CD4-positive, alpha-beta T cell treated with Interleukin-21 for 1 hour (primary cell): ENCODE measurements at regions not wholly inside any gene's neighbourhood (a gene's known extent, or its start where the extent isn't known, plus 50 kb on each side); places are given as distances from the start of the nearest gene placed in this dataset.

Experiments
- DNase-seq: peaks from one replicate; pipeline ENCODE4 v3.0.0-alpha.2; 2020

DNA sequence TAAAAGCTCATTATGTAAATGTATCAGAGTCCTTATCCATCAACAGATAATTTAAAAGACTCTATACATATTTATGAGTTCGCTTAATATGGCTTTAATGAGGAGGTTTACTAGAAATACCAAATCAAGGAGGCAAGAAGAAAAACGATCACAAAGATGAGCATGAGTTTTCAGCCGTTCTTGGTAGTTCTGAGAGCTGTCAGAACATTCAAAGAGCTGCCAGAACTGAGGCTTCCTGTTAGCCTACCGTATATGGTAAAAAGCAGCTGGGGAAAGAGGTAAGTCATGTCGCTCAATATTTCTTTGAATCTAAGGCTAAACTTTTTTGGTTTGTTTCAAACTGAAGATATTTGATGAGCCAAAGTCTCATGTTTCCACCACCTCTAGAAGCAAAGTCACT lies 115.3 kb upstream of the PLXNC1 start:
- DNase-seq: peak; percentile 29

DNA sequence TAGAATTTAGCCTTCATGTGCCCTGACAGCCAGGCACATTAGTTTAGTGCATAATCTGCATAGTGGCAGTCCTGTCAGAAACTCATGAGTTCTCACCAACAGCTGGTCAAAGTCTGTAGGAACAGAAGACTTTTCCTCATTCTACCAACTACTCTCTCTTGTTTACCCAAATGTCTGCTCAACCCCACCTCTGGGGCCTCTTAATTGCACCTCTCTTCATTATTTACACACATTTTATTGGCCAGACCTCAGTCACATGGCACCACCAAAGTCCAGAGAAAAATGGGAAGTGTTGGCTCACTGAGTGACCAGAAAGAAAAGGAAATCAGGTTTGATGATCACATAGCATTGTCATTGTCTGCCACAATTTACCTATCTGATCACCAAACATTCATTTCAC lies 114.6 kb upstream of the PLXNC1 start:
- no peak for DNase-seq

DNA sequence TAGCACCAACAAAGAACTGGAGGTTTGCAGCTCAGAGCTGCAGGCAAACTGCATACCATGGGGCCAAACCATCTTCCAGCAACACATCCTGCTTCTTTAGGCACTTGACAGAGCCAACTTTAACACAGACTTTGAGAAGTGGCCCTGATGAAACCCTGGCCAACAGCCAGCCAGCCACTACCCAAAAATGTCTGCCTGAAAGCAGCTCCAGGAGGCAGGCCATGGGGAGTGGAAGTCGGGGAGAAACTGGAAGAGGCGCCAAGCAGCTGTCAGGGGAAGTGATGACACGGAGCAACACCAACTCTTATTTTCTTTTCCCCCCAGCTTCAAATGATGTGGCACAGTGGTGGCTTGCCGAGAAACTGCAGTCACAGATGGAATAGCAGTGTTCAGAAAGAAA lies 110.9 kb upstream of the PLXNC1 start:
- DNase-seq: no peak

DNA sequence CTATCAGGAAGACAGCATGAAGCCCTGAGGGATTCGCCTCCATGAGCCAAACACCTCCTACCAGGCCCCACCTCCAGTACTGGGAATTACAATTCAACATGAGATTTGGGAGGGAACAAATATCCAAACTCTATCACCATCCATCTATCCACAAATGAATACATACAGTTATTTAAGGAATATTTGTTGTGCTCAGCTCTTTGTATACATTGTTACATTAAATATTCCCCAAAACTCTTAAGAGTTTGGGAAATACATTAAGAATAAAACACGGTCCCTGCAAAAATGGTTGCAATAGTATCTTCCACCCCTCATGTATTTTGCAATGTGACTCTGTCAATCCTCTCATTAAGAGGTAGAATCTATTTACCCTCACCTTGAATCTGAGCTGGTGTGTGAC lies 109.8 kb upstream of the PLXNC1 start:
- no peak for DNase-seq

DNA sequence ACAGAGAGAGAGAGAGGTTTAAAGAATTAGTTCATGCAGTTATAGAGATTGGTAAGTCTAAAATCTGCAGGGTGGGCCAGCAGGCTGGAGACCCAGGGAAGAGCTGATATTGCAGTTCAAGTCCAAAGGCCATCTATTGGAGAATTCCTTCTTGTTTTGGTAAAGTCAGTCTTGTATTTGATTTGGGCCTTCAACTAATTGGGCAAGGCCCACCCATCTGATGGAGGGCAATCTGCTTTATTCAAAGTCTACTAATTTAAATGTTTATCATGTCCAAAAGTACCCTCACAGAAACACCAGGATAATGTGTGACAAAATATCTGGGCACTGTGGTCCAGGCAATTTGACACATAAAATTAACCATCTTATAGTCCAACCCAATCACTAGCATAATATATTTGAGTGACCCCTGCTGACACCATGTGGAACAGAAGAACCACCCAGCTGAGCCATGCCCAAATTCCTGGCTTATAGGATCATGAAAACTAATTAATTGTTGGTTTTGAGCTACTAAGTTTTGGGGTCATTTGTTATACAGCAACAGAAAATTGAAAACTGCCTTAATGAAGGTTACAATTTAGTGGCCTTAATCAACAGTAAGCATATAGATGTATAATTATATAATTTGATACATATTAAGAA lies 109.1 kb upstream of the PLXNC1 start:
- no peak for DNase-seq

DNA sequence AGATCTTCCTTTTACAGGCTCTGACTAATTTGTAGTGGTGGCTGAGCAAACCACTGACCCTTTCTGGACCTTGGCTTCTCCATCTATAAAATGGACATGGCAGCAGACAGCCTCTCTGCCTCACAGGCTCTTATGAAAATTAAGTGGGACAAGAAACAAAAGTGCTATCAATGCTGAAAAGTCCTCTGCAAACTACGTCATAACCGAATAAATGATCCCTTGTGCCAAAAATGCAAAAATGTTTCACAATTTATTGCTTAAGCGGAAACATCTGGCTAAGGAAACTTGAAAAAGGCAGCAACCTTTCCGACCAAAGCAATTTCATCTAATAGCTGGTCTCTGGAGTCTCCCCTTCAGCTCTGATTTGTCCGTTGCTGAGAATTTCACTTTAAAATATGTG lies 108.5 kb upstream of the PLXNC1 start:
- DNase-seq: no peak

DNA sequence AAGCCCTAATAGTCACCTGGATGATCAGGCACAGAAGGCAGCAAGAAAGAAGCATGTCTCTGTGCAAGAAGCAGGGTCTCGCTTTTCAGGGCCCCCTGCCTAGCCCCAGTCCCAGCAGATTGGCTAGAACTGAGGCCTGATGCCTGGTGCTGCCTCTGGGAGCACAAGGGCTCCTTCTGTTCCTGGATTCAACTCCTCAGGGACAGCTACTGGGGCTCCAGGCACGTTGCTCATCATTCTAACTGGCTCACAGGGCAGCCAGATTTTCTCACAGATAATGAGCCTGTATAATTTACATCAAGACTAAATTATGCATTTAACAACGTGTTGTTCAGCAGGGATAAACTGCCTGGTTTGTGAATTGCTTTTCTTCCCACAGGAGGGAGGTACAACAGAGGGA lies 106.5 kb upstream of the PLXNC1 start:
- DNase-seq: no peak

DNA sequence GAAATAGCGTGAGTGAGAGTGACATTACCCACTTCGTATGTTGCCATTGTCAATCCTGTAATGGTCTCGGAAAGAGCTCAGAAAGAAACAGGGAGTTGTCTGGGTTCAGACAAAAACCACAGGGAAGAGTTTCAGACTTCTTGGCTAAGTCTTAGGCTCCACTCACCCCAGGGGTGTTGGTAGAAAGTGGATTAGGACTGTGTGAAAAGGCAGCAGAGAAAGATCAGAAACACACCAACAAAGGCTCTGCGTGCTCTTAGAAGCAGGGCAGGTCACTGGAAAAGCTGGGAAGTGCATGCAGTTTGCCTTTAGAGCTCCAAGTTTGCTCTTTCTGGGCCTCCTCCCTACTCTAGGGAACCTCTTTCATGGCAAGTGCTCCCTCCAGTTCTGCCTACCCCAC lies 106.1 kb upstream of the PLXNC1 start:
- no peak for DNase-seq

DNA sequence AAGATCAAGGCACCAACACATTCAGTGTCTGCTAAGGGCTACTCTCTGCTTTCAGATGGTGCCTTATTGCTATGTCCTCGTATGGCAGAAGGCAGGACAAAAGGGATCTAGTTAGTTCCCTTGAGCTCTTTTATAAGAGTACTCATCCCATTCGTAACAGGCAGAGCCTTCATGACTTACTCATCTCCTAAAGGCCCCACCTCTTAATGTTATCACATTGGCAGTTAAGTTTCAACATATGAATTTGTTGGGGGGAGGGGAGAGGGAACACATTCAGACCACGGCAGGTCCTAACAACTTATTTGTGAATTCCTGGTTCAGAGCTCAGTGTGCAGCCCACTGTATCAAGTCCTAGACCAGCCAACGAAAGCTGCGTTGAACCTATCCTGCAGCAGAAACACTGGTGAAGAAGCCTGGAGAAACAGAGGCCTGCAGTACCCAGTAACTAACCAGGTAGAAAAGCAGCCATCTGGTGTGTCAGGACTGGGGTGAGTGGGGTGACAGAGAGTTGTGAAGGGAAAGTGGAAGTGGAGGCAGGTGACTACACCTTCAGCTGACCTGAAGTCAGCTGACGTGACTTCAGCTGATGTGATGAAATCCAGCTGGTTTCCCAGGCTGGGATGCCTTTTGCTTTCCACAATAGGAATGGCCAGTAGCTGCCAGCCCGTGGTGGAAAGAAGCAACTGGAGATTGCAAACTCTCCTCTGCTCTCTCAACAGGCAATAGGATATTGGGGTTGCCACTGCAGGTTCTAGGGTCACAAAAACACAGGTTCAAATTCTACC lies 101.6 kb upstream of the PLXNC1 start:
- no peak for DNase-seq

DNA sequence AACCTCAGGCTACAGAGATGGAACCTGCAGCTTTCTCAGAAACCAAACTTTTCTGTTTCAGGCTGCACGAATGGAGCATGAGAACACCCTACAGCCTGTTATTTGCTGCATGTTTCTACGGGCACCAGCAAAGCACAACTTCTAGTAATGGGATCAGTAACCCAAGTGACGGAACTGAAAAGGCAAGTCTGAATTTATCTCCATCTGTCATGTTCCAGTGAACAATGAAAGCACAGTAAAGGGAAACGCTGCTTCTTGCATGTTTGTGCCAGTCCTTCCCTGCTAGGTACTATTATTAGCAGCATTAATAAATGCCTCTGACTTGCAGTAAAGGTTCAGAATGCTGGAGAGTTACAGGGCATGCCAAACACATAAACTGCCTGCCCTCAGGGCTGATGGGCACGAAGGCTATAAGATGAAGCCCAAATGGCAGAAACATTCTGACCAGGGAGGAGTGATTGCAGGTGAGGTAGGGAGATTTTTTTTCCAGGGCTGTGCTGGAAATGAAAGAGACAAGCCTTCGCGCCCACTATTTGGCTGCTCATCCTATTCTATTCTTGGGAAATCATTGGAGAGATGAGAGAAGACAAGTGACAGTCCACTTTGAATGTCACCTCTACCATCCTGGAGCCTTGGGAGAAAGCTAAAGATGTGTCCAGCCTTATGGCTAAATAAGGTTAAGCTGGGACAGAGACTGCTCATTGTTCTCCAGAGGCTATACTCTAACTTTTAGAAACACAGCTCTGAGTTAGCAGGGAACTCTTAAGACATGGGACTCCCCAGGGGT lies 100.4 kb upstream of the PLXNC1 start:
- DNase-seq: no peak

DNA sequence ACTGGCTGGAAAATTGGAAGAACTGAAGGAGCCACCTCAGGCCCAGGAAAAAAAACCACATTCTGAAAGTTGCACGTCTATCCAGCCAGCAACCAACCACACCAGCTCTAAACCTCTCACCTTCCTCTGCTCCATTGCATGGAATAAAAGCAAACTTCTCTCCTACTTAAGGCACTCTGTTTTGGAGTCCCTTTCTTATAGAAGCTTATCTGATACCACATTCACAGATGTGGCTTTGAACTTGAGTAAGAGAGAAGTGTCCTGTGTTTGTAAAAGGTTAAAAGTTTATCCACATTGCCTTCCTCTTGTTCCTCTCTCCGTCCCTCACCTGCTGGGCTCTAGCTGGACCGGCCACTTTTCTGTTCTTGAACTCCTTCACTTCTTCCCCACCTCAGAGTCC lies 99.6 kb upstream of the PLXNC1 start:
- DNase-seq: no peak

DNA sequence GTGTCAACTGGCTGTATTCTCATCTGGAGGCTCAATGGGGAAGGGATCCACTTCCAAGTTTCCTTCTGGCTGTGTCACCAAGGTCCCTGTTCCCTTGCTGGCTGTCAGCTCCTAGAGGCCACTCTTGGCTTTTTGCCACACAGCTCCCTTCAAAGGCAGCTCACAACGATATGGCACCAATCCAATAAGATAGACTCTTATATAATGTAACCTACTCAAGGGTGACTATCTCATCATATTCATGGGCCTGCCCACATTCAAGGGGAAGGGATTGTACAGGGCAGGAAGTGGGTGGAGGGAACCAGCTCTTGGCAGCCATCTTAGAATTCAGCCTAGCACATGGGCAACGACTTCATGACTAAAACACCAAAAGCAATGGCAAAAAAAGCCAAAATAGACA lies 98.7 kb upstream of the PLXNC1 start:
- DNase-seq: no peak

DNA sequence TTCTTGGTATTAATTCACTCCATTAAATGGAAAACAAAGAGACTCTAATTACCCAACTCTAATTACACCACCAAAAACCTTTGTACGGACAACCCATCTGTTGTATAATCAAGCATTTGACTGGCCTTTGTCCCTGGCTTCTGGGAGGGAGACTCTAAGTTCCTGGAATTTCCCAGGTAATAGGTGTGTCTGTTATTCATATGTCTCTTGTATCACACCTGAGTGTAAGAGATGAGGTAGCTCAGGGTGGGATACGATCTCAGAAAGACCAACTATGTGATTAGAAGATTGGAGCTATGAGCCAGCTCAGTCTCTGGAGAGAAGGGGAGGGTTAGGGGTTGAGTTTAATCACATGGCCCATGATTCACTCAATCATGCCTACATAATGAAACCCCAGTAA lies 94.7 kb upstream of the PLXNC1 start:
- no peak for DNase-seq

DNA sequence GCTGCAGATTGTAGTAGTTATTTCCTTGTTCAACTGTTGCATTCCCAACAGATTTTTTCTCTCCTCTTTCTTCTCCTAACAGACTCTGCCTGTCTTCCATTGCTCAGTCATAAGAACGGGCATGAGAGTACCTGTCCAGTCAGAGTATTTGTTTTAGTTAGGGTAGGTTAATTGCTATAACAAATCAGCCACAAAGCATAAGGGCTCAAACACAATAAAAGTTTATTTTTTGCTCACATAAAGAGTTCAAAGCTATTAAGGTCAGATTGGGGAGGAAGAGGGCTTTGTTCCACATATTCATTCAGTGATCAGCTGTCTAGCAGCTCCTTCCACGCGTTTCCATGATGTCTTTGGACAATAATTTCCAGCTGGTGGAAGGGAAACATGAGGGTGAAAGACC lies 92.8 kb upstream of the PLXNC1 start:
- DNase-seq: no peak

DNA sequence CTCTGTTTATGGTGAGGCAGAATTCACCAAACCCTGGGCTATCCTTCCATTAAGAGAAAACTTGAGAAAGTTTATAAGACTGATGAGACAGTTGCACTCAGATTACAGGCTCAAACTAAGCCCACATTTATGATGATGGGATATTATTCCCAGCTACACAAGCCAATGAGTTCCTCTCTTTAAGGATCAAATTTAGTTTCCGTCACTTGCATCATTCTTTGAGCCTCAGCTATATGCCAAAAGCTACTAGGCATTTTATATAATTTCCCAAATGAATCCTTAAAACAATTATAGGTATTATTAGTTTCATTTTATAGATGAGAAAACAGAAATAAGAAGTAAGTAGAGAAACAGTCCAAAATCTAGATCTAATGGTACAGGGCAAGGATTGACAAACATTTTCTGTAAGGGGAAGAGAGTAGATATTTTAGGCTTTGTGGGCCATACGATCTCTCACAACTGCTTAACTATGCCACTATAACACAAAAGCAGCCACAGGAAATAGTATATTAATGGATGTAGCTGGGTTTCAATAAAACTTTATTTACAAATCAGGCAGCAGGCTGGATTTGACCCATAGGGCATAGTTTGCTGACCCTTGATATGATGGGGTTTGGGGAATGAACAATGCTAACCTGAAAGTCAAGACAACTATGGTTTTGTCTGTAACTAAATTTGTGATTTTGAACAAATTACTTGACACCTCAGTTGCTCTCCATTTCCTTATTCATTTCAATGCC lies 91.8 kb upstream of the PLXNC1 start:
- no peak for DNase-seq

DNA sequence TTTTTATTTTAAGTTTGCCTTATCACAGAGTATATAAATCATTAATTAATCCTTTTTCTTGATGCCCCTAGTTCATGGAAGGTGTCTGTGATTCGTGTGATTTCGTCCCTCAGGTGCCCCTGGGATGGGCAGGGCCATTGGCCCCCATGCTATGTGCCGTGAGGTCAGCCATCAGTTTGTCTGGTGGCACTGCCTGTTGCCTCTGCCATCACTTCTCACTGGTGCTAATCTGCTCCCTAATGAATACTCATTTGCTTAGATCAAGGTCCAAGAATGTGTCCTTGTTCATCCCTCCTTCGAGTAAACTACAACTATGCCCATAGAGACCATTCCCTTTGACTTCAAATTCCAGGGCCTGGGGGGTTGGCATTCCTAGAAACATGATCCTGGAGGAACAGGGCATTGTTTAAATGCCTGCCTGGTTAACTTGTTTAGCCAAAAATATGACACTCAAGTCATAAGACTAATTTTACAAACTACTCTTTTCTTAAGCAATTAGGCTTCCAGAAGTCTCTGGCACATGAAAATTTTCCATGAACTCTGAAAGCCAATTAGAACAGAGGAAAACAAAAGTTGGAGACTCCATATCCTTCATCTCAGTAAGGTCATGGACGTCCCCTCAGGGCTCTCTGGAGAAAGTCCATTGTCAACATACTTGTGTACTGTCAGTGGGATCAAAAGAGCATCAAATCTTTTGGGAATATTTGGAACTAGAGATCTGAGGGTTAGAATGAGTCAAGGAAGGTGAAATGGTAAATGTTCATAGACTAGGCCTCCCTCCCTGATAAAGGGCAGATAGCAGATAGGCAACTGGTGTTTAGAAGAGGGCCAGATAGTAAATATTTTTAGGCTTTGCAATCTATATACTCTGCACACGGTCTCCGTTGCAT lies 90.9 kb upstream of the PLXNC1 start:
- DNase-seq: no peak

DNA sequence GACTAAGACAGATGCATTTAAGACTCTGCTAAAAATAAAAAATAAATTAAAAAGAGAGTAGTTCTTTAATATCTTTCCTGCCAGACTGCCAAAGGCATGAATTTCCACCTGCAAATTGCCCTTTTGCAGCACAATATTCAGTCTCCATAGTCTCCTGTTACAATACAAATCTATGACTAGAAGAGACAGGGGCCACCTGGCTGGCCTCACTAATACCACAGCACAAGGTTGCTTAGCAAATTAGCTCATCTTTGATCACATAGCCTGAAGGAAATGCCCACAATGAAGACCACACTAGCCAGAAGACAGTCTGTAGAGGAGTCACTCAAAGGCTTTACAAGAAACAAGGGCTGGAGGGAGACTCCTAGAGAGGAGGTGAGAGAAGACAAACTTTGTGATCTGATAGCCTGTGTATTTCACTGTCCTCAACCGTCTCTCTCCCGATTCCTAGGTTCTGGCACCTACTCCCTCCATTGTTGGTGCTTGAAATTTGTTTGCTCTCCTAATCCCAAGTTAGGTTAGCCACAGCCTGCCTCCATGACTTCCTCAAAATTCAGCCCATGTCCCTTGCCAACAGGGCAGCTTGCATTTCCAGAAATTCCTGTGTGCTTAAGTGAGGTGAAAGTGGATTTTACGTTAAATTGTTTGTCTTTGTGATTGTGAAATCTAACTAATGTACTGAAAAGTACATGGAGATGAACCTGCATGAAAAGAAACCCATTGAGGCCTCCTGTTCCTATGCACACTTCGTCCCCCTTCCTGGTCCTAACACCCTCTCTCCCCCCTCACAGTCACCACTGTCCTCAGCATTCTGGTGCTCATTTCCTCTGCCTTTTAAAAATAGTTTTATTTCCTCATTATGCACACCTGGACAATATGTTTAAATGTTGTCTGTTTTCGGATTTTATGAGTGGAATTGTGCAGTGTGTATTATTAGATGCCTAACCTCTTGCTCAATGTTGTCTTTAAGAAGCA lies 88.7 kb upstream of the PLXNC1 start:
- DNase-seq: no peak

DNA sequence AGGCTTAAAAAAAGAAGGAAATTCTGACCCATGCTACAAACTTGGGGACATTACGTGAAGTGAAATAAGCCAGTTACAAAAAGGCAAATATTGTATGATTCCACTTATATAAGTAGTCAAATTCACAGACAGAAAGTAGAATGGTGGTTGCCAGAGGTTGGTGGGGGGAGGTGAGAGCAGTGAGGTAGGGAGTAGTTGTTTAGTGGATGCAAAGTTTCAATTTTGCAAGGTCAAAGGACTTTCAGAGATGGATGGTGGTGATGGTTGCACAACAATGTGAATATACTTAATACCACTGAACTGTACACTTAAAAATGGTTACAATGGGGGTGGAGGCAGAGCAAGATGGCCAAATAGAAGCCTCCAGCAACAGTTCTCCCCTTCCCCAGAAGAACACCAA lies 86.2 kb upstream of the PLXNC1 start:
- no peak for DNase-seq

DNA sequence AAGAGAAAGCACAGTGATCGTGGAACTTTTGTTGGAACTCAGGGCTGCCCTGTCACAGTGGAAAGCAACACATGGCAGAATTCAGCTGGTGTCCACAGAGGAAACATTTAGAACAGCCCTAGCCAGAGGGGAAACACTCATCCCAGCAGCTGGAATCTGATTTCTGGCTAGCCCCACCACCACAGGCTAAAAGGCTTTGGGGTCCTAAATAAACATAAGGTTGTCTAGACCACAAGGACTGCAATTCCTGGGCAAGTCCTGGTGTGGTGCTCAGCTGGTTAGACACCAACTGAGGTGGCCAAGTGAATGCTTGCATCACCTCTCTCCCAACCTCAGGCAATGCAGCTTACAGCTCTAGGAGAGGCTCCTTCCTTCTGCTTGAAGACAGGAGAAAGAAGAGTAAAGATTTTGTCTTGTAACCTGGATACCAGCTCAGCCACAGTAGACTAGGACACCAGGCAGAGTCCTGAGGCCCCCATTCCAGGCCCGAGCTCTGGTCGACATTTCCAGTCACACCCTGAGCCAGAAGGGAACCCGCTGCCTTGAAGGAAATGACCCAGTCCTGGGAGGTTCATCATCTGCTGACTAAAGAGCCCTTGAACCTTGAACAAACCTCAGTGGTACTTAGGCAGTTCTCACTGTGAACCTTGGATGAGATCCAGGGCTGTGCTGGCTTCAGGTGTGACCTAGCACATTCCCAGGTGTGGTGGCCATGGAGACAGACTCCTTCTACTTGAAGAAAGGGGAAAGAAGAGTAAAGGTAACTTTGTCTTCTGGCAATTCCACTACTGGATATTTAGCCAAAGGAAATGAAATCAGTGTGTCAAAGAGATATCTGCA lies 85.4 kb upstream of the PLXNC1 start:
- DNase-seq: no peak

DNA sequence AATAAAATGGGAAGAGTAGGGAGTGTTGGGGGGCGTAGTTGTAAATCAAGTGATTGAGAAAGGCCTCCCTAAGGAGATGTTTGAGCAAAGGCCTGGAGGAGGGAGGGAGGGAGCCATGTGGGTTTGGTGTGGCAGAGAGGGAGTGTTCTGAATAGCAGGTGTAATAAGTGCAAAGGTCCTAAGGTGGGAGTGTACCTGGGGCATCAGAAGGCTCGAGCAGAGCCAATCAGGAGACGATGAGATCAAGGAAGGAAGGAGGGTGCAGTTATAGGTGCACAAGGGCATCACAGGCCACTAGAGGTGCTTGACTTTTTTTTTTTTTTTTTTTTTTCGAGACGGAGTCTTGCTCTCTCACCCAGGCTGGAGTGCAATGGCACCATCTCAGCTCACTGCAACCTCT lies 77.9 kb upstream of the PLXNC1 start:
- no peak for DNase-seq
